ELF-1 (cell line): ENCODE measurements at regions not wholly inside any gene's neighbourhood (a gene's known extent, or its start where the extent isn't known, plus 50 kb on each side); places are given as distances from the start of the nearest gene placed in this dataset.
"Not testable (repeated sequence)": the region's sequence is repeated elsewhere in the genome, so short reads cannot be mapped to it uniquely, and the experiment has no call there.

ENCODE experiments used
- DNase-seq: peaks from one replicate; pipeline ENCODE4 v3.0.0-alpha.2; 2016; ENCODE audit warnings: low read depth, low spot score

GRCh38 chrX:2640436-2641150 lies 50.5 kb upstream of the CD99 start:
- no peak for DNase-seq

DNA sequence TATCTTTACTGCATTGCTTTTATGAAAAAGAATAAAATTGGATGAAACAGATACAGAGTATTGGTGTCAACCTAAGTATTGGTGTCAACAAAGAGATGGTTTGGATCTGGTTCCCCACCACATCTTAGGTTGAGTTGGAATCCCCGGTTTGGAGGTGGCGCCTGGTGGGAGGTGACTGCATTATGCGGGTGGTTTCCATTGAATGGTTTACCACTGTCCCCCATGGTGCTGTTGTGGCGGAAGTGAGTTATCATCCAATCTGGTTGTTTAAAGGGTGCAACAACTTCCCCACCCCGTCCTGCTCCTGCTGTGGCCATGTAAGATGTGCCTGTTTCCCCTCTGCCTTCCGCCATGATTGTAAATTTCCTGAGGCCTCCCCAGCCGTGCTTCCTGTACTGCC lies 52.8 kb upstream of the CD99 start:
- DNase-seq = no peak

DNA sequence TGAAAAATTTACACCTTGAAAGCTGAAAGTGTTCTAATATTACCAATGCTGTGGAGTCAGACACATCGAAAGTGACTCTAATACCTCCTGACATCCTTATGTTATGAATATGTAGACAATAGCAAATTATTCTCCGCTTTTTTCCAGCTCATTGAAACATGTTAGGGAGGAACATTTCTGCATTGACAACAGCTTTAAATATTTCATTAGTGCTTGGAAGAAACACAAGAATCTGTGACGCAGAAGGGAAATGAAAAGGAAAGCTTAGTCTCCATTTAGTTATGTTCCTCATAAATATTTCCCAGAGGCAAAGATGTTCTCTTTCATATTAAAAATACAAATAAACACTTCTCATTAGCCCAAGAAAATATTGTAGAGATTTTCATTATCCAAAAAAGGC lies 55.8 kb upstream of the CD99 start:
- DNase-seq = no peak

DNA sequence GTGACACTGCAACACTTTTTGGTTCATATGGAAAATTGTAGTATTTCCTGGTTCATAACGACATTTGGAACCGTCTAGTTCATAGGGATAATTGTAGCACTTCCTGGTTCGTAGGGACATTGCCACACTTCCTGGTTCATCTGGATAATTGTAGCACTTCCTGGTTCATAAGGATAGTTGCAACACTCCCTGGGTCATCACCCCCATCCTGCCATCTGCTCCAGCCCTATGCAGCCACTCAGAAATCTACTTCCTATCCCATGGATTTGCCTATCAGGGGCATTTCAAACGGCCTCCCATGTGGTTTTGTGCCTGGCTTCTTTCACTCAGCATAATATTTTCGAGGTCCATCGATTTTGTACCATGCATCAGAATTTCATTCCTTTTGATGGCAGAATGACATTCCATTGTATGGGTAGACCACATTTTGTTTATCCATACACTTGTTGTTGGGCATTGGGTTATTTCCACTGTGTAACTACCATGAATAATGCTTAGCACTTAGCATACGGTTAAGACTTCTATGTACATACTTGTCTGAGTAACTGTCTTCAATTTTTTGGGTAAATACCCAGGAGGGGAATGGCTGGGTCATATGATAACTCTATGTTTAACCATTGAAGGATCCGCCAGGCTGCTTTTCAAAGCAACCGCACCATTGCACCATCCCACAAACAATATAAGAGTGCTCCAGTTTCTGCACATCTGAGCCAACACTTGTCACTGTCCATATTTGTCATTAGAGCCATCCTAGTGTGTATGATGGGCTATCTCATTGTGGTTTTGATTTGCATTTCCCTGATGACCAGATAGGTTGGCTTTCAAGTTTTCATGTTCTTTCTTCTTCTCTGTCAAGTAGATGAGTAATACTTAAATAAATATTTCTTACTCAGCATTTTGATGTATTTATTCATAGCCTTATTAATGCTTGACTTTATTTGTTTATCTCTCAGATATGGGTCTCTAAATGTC lies 58.3 kb upstream of the CD99 start:
- no peak for DNase-seq

DNA sequence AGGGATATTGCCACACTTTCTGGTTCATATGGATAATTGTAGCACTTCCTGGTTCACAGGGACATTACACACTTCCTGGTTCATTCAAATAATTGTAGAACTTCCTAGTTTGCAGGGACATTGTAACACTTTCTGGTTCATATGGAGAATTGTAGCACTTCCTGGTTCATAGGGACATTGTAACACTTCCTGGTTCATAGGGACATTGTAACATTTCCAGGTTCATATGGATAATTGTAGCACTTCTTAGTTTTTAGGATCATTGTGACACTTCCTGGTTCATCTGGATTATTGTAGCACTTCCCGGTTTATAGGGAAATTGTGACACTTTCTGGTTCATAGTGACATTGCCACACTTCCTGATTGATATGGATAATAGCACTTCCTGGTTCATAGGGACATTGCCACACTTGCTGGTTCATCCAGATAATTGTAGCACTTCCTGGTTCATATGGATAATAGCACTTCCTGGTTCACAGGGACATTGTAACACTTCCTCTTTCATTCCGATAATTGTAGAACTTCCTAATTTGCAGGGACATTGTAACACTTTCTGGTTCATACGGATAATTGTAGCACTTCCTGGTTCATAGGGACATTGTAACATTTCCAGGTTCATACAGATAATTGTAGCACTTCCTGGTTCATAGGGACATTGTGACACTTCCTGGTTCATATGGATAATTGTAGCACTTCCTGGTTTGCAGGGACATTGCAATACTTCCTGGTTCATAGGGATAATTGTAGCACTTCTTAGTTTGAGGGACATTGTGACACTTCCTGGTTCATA lies 59.2 kb upstream of the CD99 start:
- no peak for DNase-seq

DNA sequence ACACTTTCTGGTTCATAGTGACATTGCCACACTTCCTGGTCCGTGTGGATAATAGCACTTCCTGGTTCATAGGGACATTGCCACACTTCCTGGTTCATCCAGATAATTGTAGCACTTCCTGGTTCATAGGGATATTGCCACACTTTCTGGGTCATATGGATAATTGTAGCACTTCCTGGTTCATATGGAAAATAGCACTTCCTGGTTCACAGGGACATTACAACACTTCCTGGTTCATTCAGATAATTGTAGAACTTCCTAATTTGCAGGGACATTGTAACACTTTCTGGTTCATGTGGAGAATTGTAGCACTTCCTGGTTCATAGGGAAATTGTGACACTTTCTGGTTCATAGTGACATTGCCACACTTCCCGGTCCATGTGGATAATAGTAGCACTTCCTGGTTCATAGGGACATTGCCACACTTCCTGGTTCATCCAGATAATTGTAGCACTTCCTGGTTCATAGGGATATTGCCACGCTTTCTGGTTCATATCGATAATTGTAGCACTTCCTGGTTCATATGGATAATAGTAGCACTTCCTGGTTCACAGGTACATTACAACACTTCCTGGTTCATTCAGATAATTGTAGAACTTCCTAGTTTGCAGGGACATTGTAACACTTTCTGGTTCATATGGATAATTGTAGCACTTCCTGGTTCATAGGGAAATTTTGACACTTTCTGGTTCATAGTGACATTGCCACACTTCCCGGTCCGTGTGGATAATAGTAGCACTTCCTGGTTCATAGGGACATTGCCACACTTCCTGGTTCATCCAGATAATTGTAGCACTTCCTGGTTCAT lies 60.0 kb upstream of the CD99 start:
- not testable (repeated sequence) for DNase-seq

DNA sequence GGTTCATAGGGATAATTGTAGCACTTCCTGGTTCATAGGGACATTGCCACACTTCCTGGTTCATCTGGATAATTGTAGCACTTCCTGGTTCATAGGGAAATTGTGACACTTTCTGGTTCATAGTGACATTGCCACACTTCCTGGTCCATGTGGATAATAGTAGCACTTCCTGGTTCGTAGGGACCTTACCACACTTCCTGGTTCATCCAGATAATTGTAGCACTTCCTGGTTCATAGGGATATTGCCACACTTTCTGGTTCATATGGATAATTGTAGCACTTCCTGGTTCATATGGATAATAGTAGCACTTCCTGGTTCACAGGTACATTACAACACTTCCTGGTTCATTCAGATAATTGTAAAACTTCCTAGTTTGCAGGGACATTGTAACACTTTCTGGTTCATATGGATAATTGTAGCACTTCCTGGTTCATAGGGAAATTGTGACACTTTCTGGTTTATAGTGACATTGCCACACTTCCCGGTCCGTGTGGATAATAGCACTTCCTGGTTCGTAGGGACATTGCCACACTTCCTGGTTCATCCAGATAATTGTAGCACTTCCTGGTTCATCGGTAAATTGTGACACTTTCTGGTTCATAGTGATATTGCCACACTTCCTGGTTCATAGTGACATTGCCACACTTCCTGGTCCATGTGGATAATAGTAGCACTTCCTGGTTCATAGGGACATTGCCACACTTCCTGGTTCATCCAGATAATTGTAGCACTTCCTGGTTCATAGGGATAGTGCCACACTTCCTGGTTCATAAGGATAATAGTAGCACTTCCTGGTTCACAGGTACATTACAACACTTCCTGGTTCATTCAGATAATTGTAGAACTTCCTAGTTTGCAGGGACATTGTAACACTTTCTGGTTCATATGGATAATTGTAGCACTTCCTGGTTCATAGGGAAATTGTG lies 60.8 kb upstream of the CD99 start:
- DNase-seq = not testable (repeated sequence)

DNA sequence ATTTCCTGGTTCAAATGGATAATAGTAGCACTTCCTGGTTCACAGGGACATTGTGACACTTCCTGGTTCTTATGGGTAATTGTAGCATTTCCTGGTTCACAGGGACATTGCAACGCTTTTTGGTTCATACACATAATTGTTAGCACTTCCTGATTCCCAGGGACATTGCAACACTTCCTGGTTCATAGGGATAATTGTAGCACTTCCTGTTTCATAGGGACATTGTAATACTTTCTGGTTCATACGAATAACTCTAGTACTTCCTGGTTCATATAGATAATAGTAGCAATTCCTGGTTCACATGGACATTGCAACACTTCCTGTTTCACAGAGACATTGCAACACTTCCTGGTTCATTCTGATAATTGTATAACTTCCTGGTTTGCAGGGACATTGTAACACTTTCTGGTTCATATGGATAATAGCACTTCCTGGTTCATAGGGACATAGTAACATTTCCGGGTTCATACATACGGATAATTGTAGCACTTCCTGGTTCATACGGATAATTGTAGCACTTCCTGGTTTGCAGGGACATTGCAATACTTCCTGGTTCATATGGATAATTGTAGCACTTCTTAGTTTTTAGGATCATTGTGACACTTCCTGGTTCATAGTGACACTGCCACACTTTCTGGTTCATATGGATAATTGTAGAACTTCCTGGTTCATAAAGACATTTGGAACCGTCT lies 61.6 kb upstream of the CD99 start:
- DNase-seq = no peak

DNA sequence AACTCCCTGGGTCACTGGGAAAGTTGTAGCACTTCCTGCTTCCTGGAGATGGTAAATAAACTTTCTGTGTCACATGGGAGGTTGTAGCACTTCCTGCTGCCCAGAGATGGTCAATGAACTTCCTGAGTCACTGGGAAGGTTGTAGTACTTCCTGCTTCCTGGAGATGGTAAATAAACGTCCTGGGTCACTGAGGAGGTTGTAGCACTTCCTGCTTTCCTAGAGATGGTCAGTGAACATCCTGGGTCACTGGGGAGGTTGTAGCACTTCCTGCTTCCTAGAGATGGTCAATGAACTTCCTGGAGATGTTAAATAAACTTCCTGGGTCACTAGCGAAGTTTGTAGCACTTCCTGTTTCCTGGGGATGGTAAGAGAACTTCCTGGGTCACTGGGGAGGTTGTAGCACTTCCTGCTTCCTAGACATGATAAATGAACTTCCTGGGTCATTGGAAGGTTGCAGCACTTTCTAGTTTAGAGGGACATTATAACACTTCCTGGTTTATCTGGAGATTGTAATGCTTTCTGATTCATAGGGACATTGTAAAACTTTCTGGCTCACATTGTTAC lies 62.3 kb upstream of the CD99 start:
- no peak for DNase-seq

GRCh38 chrX:2627272-2627867 lies 63.7 kb upstream of the CD99 start:
- peak; percentile 55 for DNase-seq

DNA sequence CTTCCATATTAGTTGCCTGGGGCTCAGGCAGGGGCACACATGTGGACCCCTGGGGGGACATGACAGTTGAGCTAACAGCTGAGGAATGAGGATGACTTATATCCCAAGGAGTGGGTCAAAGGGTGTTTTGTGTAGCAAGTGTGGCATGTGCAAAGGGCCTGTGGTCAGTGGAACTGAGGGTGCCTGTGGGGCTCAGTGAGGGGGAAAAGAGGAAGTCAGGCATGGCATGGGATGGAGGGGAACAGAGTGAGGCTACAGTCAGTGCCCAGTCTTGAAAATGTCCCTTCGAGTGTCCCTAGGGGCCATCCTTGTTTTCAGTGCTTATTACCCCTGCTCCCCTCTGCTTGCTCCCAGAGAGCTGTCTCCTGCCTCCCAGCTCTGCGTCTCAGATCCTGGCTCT lies 64.3 kb upstream of the CD99 start:
- no peak for DNase-seq

GRCh38 chrX:2620576-2620975 lies 70.5 kb upstream of the CD99 start:
- no peak for DNase-seq

DNA sequence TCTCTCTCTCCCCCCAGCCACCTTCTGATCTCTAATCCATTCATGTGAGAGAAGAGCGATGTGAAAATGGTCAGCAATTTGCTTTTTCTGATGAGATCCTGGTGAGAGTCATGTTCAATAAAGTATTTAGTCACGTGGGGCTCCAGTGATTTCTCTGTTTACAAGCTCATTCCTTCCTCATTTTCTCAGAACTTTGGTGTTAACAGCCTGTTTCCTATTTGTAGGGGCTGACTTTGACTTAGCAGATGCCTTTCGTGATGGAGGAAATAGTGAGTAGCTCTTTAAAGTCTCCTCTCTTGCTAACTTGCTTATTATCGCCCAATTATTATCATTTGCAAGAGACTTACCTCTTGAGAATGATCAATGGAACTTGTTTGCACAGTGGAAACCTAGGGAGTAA lies 72.6 kb upstream of the CD99 start:
- DNase-seq = no peak

DNA sequence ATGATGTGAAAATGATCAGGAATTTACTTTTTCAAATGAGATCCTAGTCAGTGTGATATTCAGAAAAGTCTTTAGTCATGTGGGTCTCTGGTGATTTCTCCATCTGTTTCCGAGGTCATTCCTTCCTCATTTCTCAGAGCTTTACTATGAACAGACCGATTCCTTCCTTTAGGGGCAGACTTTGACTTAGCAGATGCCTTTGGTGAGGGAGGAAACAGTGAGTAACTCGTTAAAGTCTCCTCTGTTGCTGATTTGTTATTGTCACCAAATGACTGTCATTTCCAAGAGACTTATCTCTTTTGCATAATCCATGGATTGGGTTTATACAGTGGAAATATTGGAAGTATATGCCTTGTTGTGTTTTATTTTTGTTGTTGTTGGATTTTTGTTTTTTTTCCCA lies 76.2 kb upstream of the CD99 start:
- DNase-seq = peak; percentile 19

DNA sequence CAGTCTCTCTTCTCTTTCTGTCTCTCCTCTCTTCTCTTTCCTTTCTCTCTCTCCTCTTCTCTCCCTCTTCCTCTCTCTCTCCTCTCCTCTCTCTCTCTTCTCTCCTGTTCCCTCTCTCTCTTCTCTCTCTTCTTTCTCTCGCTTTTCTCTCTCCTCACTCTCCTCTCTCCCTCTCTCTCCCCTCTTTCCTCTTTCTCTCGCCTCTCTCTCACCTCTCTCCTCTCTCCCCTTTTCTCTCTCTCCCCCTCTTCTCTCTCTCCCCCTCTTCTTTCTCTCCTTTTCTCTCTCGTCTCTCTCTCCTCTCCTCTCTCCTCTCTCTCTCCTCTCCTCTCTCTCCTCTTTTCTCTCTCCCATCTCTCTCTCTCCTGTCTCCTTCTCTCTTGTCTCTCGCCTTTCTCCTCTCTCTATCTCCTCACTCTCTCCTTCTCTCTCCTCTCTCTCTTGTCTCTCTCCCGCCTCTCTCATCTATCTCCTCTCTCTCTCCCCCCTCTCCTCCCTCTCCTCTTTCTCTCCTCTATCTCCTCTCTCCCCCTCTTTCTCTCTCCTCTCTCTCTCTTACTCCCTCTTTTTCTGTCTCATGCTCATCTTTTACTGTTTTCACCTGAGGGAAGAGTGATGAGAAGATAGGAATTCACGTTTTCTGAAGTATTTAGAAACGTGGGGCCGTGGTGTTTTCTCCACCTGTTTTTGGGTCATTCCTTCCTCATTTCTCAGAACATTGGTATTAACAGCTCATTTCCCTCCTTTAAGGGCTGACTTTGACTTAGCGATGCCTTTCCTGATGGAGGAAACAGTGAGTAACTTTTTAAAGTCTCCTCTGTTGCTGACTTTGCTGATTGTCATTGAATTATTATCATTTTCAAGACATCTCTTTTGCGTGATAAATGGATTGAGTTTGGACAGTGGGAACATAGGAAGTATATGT lies 80.6 kb upstream of the CD99 start:
- no peak for DNase-seq

DNA sequence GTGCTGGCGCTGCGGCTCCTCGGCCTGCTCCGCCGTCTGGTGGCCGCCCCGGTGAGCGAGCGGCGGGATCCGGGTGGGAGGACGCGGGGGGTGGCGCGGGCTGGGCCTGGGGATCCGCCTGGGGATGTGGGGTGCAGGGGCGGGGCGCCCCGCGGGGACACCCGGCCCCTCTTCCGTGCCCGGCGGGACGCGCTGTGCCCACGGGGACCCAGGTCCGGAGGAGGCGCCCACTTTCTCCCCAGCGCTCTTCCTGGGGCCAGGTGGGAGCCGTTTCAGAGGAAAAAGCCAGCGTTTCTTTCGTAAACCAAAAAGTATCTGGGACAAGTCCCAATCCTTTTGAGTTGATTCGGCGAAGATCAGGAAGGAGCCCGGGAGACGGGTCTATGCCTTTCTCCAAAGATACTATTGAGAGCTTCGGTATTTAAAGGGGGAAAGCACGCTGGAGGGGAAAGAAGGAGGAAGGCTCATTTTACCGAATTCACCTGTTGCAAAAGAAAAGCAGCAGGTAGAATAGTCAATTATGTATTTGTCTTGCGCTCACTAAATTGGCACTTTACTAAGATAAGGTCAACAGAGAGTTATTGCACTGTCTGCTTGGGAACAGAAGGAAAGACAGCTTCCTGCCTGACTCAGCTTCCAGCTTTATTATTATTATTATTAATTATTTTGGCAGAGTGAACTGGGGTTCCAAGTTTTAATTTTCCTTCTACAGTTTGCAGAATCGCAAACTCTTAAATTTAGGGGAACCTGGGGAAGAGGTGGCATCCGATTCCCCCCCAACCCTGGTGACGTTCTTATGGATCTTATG lies 81.5 kb upstream of the CD99 start:
- peak; percentile 38 for DNase-seq
